CD4-positive, alpha-beta T cell treated with Interleukin-12 subunit alpha and Interleukin-12 subunit beta, for 1 hour (primary cell): ENCODE measurements at regions not wholly inside any gene's neighbourhood (a gene's known extent, or its start where the extent isn't known, plus 50 kb on each side); places are given as distances from the start of the nearest gene placed in this dataset.
"Not testable (repeated sequence)": the region's sequence is repeated elsewhere in the genome, so short reads cannot be mapped to it uniquely, and the experiment has no call there.

Experiments used
- DNase-seq: peaks from one replicate; pipeline ENCODE4 v3.0.0-alpha.2; 2020

- no peak for DNase-seq
Measured at GRCh38 chr11:97463891-97464290, 1074.1 kb downstream of the JRKL start.

GRCh38 chr11:97471480-97471879 lies 1081.7 kb downstream of the JRKL start:
- no peak for DNase-seq

- no peak for DNase-seq
Measured at GRCh38 chr11:97487387-97487786, 1097.6 kb downstream of the JRKL start.

- DNase-seq, result no peak
Measured at GRCh38 chr11:97498891-97499290, 1109.1 kb downstream of the JRKL start.

- no peak for DNase-seq
Measured at GRCh38 chr11:97502201-97502600, 1112.4 kb downstream of the JRKL start.

- DNase-seq, result no peak
Measured at GRCh38 chr11:97506076-97506759, 1116.4 kb downstream of the JRKL start.

GRCh38 chr11:97514446-97514845 lies 1124.6 kb downstream of the JRKL start:
- no peak for DNase-seq

GRCh38 chr11:97516688-97517087 lies 1126.9 kb downstream of the JRKL start:
- no peak for DNase-seq

- DNase-seq, result no peak
Measured at GRCh38 chr11:97525273-97525672, 1135.5 kb downstream of the JRKL start.

- no peak for DNase-seq
Measured at GRCh38 chr11:97537407-97538150, 1147.8 kb downstream of the JRKL start.

- DNase-seq, result no peak
Measured at GRCh38 chr11:97544431-97544830, 1154.6 kb downstream of the JRKL start.

- no peak for DNase-seq
Measured at GRCh38 chr11:97548280-97548679, 1158.5 kb downstream of the JRKL start.

GRCh38 chr11:97557399-97557798 lies 1167.6 kb downstream of the JRKL start:
- DNase-seq, result no peak

- DNase-seq, result no peak
Measured at GRCh38 chr11:97567801-97568200, 1178.0 kb downstream of the JRKL start.

GRCh38 chr11:97570636-97571035 lies 1180.8 kb downstream of the JRKL start:
- DNase-seq, result no peak

- not testable (repeated sequence) for DNase-seq
Measured at GRCh38 chr11:97573771-97574170, 1184.0 kb downstream of the JRKL start.

- DNase-seq, result no peak
Measured at GRCh38 chr11:97574976-97575665, 1185.3 kb downstream of the JRKL start.

GRCh38 chr11:97607291-97608000 lies 1217.6 kb downstream of the JRKL start:
- DNase-seq, result no peak

- no peak for DNase-seq
Measured at GRCh38 chr11:97610000-97610399, 1220.2 kb downstream of the JRKL start.

- no peak for DNase-seq
Measured at GRCh38 chr11:97610854-97611253, 1221.0 kb downstream of the JRKL start.

GRCh38 chr11:97611345-97611744 lies 1221.5 kb downstream of the JRKL start:
- no peak for DNase-seq

GRCh38 chr11:97614606-97615005 lies 1224.8 kb downstream of the JRKL start:
- DNase-seq, result no peak

- no peak for DNase-seq
Measured at GRCh38 chr11:97615546-97615945, 1225.7 kb downstream of the JRKL start.
